ENCODE measurements at regions not wholly inside any gene's neighbourhood (a gene's known extent, or its start where the extent isn't known, plus 50 kb on each side); places are given as distances from the start of the nearest gene placed in this dataset.

DNA sequence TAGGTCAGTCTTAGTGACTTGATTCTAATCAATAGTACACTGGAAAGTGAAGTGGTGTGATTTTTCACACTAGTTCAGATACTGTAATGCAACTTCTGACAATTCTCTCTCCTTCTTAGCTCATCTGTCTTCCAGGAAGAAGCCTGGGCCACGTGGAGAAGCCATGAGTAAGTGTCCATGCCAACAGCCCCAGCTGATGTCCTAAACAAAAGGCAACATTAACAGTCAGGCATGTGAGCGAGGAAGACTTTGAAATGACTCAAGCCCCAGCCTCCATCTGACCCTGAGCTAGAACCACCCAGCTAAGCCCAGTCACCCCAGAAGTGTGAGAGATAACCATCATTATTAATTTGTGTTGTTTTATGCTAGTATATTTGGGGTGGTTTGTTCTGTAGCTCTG is 115.7 kb upstream of the MAGEB16 start:
- no peak overlapping the region for H3K27ac ChIP-seq
- H3K4me1 ChIP-seq, result no peaks in the 10 kb centered on the region
- no peak for DNase-seq
- TF ChIP-seq CTCF (IDR thresholded peaks at IDR 0.05) (no peak), POLR2A (IDR thresholded peaks at IDR 0.05) (no peak)
- H3K36me3 ChIP-seq, result no peaks in the 10 kb centered on the region
- no peaks in the 10 kb centered on the region for H3K27me3 ChIP-seq
- WGBS, 2 donors, result 41 to 60% methylated on average over 1 to 2 of the region's 2 CpGs
- intact Hi-C loops (cut with DNase I), result no loop called here
- no peaks in the 10 kb centered on the region for H3K9me3 ChIP-seq
- H3K4me3 ChIP-seq, result no peak overlapping the region

DNA sequence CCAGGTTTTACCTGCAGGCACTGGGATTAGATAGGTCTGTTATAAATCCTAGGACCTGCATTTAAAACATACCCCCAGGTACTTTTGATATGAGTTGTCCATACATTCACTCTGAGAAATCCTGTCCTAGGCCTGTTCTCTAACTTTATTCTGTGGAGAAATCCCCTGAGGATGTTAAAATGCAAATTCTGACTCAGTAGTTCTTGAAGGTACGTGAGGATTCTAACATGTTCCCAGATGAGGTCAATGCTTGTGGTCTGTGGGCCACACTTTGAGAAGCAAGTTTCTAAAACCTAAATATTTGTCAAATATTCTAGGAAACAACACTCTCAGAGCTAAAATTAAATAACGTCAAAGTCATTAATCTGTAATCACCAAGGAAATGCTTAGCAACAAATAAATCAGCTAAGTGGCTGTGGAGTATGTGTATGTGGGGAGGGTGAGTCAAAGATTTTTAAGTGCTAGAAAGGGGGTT is 101.3 kb upstream of the MAGEB16 start:
- DNase-seq, result no peak
- H3K4me1 ChIP-seq, result no peaks in the 10 kb centered on the region
- peaks cover 0 to 3% (median 0%) of the 10 kb centered on the region in 4 donors for H3K27me3 ChIP-seq
- WGBS, 2 donors, result 33% methylated on average over 2 of the region's 2 CpGs
- H3K27ac ChIP-seq, result no peak overlapping the region
- no peaks in the 10 kb centered on the region for H3K9me3 ChIP-seq
- no peak overlapping the region for H3K4me3 ChIP-seq
- no peaks in the 10 kb centered on the region for H3K36me3 ChIP-seq
- intact Hi-C loops (cut with DNase I), result no loop called here
- TF ChIP-seq CTCF (IDR thresholded peaks at IDR 0.05), result no peak
- no peak for TF ChIP-seq POLR2A (IDR thresholded peaks at IDR 0.05)

DNA sequence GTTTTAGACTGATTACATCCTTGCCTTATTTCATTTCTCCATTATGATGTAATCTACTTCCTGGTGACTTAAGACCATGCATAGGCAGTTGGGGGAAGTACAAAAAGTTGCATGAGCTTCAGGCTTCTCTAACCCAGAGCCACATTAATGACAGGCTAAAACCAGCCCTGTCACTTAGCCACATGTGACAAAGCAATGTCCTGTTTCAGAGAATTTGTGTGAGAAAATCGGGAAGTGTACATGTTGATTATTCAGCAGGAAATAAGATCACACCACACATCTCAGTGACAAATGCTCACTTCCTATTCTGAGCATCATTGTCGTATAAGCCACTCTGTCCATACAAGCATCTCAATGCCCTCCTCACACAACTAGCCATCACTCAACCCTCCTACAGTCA is 98.5 kb upstream of the MAGEB16 start:
- no peaks in the 10 kb centered on the region for H3K4me1 ChIP-seq
- no peaks in the 10 kb centered on the region for H3K36me3 ChIP-seq
- 38 to 63% methylated on average over 2 of the region's 2 CpGs for WGBS, 2 donors
- TF ChIP-seq CTCF (IDR thresholded peaks at IDR 0.05) (no peak), POLR2A (IDR thresholded peaks at IDR 0.05) (no peak)
- H3K27me3 ChIP-seq, result peaks cover 0 to 3% (median 0%) of the 10 kb centered on the region in 4 donors
- H3K27ac ChIP-seq, result no peak overlapping the region
- no peaks in the 10 kb centered on the region for H3K9me3 ChIP-seq
- DNase-seq, result no peak
- intact Hi-C loops (cut with DNase I), result no loop called here
- no peak overlapping the region for H3K4me3 ChIP-seq

GRCh38 chrX:35700121-35700520 is 98.0 kb upstream of the MAGEB16 start:
- whole genome bisulfite sequencing, 2 donors, result 25 to 29% methylated on average over 1 of the region's 1 CpG
- TF ChIP-seq POLR2A (IDR thresholded peaks at IDR 0.05) (no peak), CTCF (IDR thresholded peaks at IDR 0.05) (no peak)
- DNase-seq, result no peak
- H3K27me3 ChIP-seq, result peaks cover 0 to 3% (median 0%) of the 10 kb centered on the region in 4 donors
- intact Hi-C loops (cut with DNase I), result no loop called here
- no peaks in the 10 kb centered on the region for H3K4me1 ChIP-seq
- H3K27ac ChIP-seq, result no peak overlapping the region
- no peaks in the 10 kb centered on the region for H3K36me3 ChIP-seq
- H3K9me3 ChIP-seq, result no peaks in the 10 kb centered on the region
- no peak overlapping the region for H3K4me3 ChIP-seq

GRCh38 chrX:35711281-35711680 is 86.9 kb upstream of the MAGEB16 start:
- TF ChIP-seq POLR2A (IDR thresholded peaks at IDR 0.05) (no peak), CTCF (IDR thresholded peaks at IDR 0.05) (no peak)
- Histone ChIP-seq H3K9me3 (no peaks in the 10 kb centered on the region), H3K4me3 (no peak overlapping the region), H3K27ac (no peak overlapping the region), H3K27me3 (no peaks in the 10 kb centered on the region), H3K4me1 (no peaks in the 10 kb centered on the region), H3K36me3 (no peaks in the 10 kb centered on the region)
- intact Hi-C loops (cut with DNase I), result no loop called here
- DNase-seq, result no peak
